Suprapubic skin (tissue), 4 donors: ENCODE measurements at regions not wholly inside any gene's neighbourhood (a gene's known extent, or its start where the extent isn't known, plus 50 kb on each side); places are given as distances from the start of the nearest gene placed in this dataset.

ENCODE experiments used
- DNase-seq, 2 donors: peaks; one replicate each; pipeline ENCODE4 v3.0.0-alpha.2; 2019; ENCODE audit warnings: low spot score in 2 of 2
- H3K27ac ChIP-seq: fragments of 200-600 bp; sonication (generic); one replicate; pipeline ENCODE4 v1.5.1; 2019
- H3K27me3 ChIP-seq: fragments of 200-600 bp; sonication (generic); one replicate; pipeline ENCODE4 v1.5.1; 2019
- H3K36me3 ChIP-seq: fragments of 200-600 bp; sonication (generic); one replicate; pipeline ENCODE4 v1.5.1; 2019
- H3K4me1 ChIP-seq: fragments of 200-600 bp; sonication (generic); one replicate; pipeline ENCODE4 v1.5.1; 2019
- H3K4me3 ChIP-seq: fragments of 200-600 bp; sonication (generic); one replicate; pipeline ENCODE4 v1.5.1; 2019; ENCODE audit warnings: mild to moderate bottlenecking
- H3K9me3 ChIP-seq: fragments of 200-600 bp; sonication (generic); one replicate; pipeline ENCODE4 v1.5.1; 2019
- CTCF ChIP-seq, 2 donors: fragments of 200-600 bp in 1 of 2; fragments of 450-650 bp in 1 of 2; sonication (generic) in 1 of 2; IDR thresholded peaks; one replicate each; pipeline ENCODE4 v1.5.1; 2016 to 2019; ENCODE audit warnings: antibody characterized with exemption in 2 of 2, mild to moderate bottlenecking in 1 of 2, moderate library complexity in 1 of 2
- EP300 ChIP-seq: sonication (generic); formaldehyde crosslinking; IDR thresholded peaks from one replicate; pipeline ENCODE4 v1.6.1; 2017; ENCODE audit warnings: antibody characterized with exemption
- POLR2A ChIP-seq, 2 donors: fragments of 450-650 bp; IDR thresholded peaks; one replicate each; pipeline ENCODE4 v1.6.1; 2017; ENCODE audit warnings: antibody characterized with exemption in 2 of 2, mild to moderate bottlenecking in 2 of 2, moderate library complexity in 2 of 2
- POLR2AphosphoS5 ChIP-seq, 3 donors: sonication (generic); formaldehyde crosslinking; IDR thresholded peaks; one replicate each; pipeline ENCODE4 v1.6.1; 2017; ENCODE audit warnings: antibody characterized with exemption in 3 of 3
- WGBS: methylation state at CpG from one replicate; pipeline ENCODE4 v1.1.5; 2018; 5-methylcytosine and 5-hydroxymethylcytosine counted together

- Histone ChIP-seq H3K27ac (no peak overlapping the region), H3K27me3 (no peaks in the 10 kb centered on the region), H3K4me1 (no peaks in the 10 kb centered on the region), H3K9me3 (no peaks in the 10 kb centered on the region), H3K36me3 (no peaks in the 10 kb centered on the region), H3K4me3 (no peak overlapping the region)
- TF ChIP-seq EP300 (no peak), POLR2AphosphoS5 (IDR thresholded peaks at IDR 0.05) (no peak), CTCF (IDR thresholded peaks at IDR 0.05) (no peak)
- no peak for DNase-seq
- 86% methylated on average over 11 of the region's 14 CpGs for WGBS
These were observed 263.9 kb upstream of the C2CD4B start for GRCh38 chr15:62428851-62429598.

GRCh38 chr15:62430056-62430455 lies 265.0 kb upstream of the C2CD4B start:
- no peaks in the 10 kb centered on the region for H3K9me3 ChIP-seq
- no peak overlapping the region for H3K4me3 ChIP-seq
- no peak overlapping the region for H3K27ac ChIP-seq
- H3K27me3 ChIP-seq, result no peaks in the 10 kb centered on the region
- DNase-seq, result no peak
- no peaks in the 10 kb centered on the region for H3K4me1 ChIP-seq
- TF ChIP-seq CTCF (IDR thresholded peaks at IDR 0.05) (no peak), EP300 (no peak), POLR2AphosphoS5 (IDR thresholded peaks at IDR 0.05) (no peak), POLR2A (IDR thresholded peaks at IDR 0.05) (no peak)
- H3K36me3 ChIP-seq, result no peaks in the 10 kb centered on the region
- WGBS, result 72% methylated on average over 2 of the region's 2 CpGs

GRCh38 chr15:62430552-62430951 lies 265.5 kb upstream of the C2CD4B start:
- WGBS, result 92% methylated on average over 4 of the region's 4 CpGs
- Histone ChIP-seq H3K27ac (no peak overlapping the region), H3K27me3 (no peaks in the 10 kb centered on the region), H3K4me1 (no peaks in the 10 kb centered on the region), H3K36me3 (no peaks in the 10 kb centered on the region), H3K4me3 (no peak overlapping the region), H3K9me3 (no peaks in the 10 kb centered on the region)
- TF ChIP-seq CTCF (IDR thresholded peaks at IDR 0.05), result no peak
- no peak for TF ChIP-seq EP300
- TF ChIP-seq POLR2A (IDR thresholded peaks at IDR 0.05), result no peak
- no peak for TF ChIP-seq POLR2AphosphoS5 (IDR thresholded peaks at IDR 0.05)
- DNase-seq, result no peak

- DNase-seq, result no peak
- 89% methylated on average over 6 of the region's 6 CpGs for WGBS
- Histone ChIP-seq H3K4me1 (no peaks in the 10 kb centered on the region), H3K27ac (no peak overlapping the region), H3K9me3 (no peaks in the 10 kb centered on the region), H3K4me3 (no peak overlapping the region), H3K27me3 (no peaks in the 10 kb centered on the region), H3K36me3 (no peaks in the 10 kb centered on the region)
- no peak for TF ChIP-seq POLR2AphosphoS5 (IDR thresholded peaks at IDR 0.05)
- no peak for TF ChIP-seq POLR2A (IDR thresholded peaks at IDR 0.05)
- TF ChIP-seq CTCF (IDR thresholded peaks at IDR 0.05), result no peak
- no peak for TF ChIP-seq EP300
These were observed 266.1 kb upstream of the C2CD4B start for GRCh38 chr15:62431008-62431797.

GRCh38 chr15:62431817-62432216 lies 266.7 kb upstream of the C2CD4B start:
- Histone ChIP-seq H3K27ac (no peak overlapping the region), H3K27me3 (no peaks in the 10 kb centered on the region), H3K4me3 (no peak overlapping the region), H3K4me1 (no peaks in the 10 kb centered on the region), H3K36me3 (no peaks in the 10 kb centered on the region), H3K9me3 (no peaks in the 10 kb centered on the region)
- WGBS, result 91% methylated on average over 5 of the region's 5 CpGs
- TF ChIP-seq CTCF (IDR thresholded peaks at IDR 0.05), result no peak
- no peak for TF ChIP-seq POLR2A (IDR thresholded peaks at IDR 0.05)
- no peak for TF ChIP-seq POLR2AphosphoS5 (IDR thresholded peaks at IDR 0.05)
- TF ChIP-seq EP300, result no peak
- DNase-seq, result no peak
